ENCODE measurements at regions not wholly inside any gene's neighbourhood (a gene's known extent, or its start where the extent isn't known, plus 50 kb on each side); places are given as distances from the start of the nearest gene placed in this dataset.

DNA sequence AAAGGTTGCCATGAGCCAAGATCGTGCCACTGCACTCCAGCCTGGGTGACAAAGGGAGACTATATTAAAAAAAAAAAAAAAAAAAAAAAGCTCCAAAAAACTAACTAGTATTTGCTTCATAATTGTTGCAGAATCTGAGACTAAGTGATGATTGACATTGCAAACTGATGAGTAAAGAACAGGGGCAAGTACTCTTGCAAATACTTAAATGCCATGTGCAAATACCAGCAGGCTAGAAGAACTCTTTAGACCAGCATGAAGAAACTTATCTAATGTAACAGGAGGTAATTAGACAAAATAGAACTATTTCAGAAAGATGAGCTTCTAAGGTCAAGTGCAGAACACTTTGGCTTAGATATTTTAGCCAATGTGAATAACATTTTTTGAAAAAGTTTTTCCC is 1368.1 kb downstream of the EFNB2 start:
- ATAC-seq (ENCODE audit: low read depth in 2 of 2) = no peak
- H3K4me3 ChIP-seq (ENCODE audit: low read depth, low read length) = no peak overlapping the region
- no peak overlapping the region for H3K27ac Mint-ChIP-seq
- H3K36me3 ChIP-seq (ENCODE audit: control insufficient read depth, insufficient read depth, low read length) = no peaks in the 10 kb centered on the region
- DNase-seq = no peak
- H3K36me3 Mint-ChIP-seq = no peaks in the 10 kb centered on the region
- no peaks in the 10 kb centered on the region for H3K27me3 ChIP-seq (ENCODE audit: control insufficient read depth, insufficient read depth, low read length)
- H3K4me1 ChIP-seq (ENCODE audit: control insufficient read depth, insufficient read depth, low read length, poor library complexity, severe bottlenecking) = no peaks in the 10 kb centered on the region
- H3K27ac ChIP-seq (ENCODE audit: insufficient read depth, low read length, poor library complexity, severe bottlenecking) = no peak overlapping the region
- no peak overlapping the region for H3K4me3 Mint-ChIP-seq
- H3K9me3 ChIP-seq (ENCODE audit: control insufficient read depth in 2 of 2, low read length in 2 of 2) = no peaks in the 10 kb centered on the region
- peaks cover 6% of the 10 kb centered on the region for H3K27me3 Mint-ChIP-seq
- peaks cover 0 to 6% (median 0%) of the 10 kb centered on the region in 7 donors for H3K9me3 Mint-ChIP-seq
- H3K4me1 Mint-ChIP-seq = no peaks in the 10 kb centered on the region

DNA sequence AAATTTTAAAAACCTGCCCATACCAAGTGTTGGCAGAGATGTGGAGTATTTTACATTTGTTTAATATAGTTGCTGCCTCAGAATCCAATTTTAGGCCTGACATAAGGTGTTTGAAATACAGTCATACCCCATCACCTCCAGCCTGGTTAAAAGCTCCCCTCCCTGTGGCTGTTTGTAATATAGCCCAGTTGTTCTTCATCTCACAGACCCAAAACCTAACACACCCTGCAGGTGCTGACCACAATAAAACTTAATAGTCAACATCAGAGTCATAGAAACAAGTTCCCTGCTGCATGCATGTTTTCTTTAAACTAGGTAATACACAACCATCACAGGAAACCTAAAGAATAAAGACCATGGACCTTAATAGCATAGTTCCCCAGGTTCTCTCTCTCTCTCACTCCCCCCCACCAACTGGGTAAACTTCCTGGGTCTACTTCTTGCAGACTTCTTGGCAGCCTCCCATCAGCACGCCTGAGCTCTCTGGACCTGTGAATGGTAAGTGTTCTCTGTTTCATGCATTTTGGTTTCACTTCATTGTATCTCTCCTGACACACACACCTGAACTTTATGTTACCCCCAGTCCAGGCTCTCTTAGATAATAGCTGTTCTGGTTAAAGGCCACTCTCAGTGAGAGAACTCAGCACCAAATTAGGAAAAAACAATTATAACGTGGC is 1369.9 kb downstream of the EFNB2 start:
- no peak overlapping the region for H3K4me3 Mint-ChIP-seq
- DNase-seq = no peak
- no peaks in the 10 kb centered on the region for H3K4me1 Mint-ChIP-seq
- Histone ChIP-seq H3K36me3 (ENCODE audit: control insufficient read depth, insufficient read depth, low read length) (no peaks in the 10 kb centered on the region), H3K9me3 (ENCODE audit: control insufficient read depth in 2 of 2, low read length in 2 of 2) (no peaks in the 10 kb centered on the region), H3K4me1 (ENCODE audit: control insufficient read depth, insufficient read depth, low read length, poor library complexity, severe bottlenecking) (no peaks in the 10 kb centered on the region), H3K4me3 (ENCODE audit: low read depth, low read length) (no peak overlapping the region), H3K27me3 (ENCODE audit: control insufficient read depth, insufficient read depth, low read length) (no peaks in the 10 kb centered on the region), H3K27ac (ENCODE audit: insufficient read depth, low read length, poor library complexity, severe bottlenecking) (no peak overlapping the region)
- no peak overlapping the region for H3K27ac Mint-ChIP-seq
- H3K9me3 Mint-ChIP-seq = peaks cover 0 to 7% (median 0%) of the 10 kb centered on the region in 7 donors
- peaks cover 6% of the 10 kb centered on the region for H3K27me3 Mint-ChIP-seq
- ATAC-seq (ENCODE audit: low read depth in 2 of 2) = no peak
- H3K36me3 Mint-ChIP-seq = no peaks in the 10 kb centered on the region

DNA sequence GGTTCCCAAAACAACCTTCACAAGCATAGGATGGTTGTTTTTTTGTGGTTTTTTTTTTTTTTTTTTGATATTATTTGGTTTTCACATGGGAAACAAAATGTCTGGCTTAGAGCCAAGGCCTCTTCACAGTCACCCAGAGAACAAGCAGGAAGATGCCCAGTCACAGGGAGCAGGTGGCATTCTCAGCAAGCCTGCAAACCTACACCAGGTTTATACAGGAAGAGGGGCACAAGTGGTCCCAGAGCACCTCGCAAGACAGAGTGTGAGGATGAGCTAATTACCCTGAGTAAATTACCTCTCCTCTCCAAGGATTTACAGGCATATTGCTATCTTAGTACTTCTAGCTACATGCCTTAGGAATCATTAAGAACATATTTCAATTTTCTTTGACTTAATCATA is 1375.6 kb downstream of the EFNB2 start:
- H3K4me3 ChIP-seq (ENCODE audit: low read depth, low read length) = no peak overlapping the region
- peaks cover 5% of the 10 kb centered on the region for H3K27me3 Mint-ChIP-seq
- no peaks in the 10 kb centered on the region for H3K9me3 ChIP-seq (ENCODE audit: control insufficient read depth in 2 of 2, low read length in 2 of 2)
- peaks cover 0 to 1% (median 0%) of the 10 kb centered on the region in 7 donors for H3K9me3 Mint-ChIP-seq
- H3K4me3 Mint-ChIP-seq = no peak overlapping the region
- H3K4me1 ChIP-seq (ENCODE audit: control insufficient read depth, insufficient read depth, low read length, poor library complexity, severe bottlenecking) = no peaks in the 10 kb centered on the region
- H3K27me3 ChIP-seq (ENCODE audit: control insufficient read depth, insufficient read depth, low read length) = no peaks in the 10 kb centered on the region
- no peaks in the 10 kb centered on the region for H3K36me3 ChIP-seq (ENCODE audit: control insufficient read depth, insufficient read depth, low read length)
- no peak overlapping the region for H3K27ac ChIP-seq (ENCODE audit: insufficient read depth, low read length, poor library complexity, severe bottlenecking)
- no peak overlapping the region for H3K27ac Mint-ChIP-seq
- no peaks in the 10 kb centered on the region for H3K4me1 Mint-ChIP-seq
- no peaks in the 10 kb centered on the region for H3K36me3 Mint-ChIP-seq
- DNase-seq (no peak), ATAC-seq (ENCODE audit: low read depth in 2 of 2) (no peak)

DNA sequence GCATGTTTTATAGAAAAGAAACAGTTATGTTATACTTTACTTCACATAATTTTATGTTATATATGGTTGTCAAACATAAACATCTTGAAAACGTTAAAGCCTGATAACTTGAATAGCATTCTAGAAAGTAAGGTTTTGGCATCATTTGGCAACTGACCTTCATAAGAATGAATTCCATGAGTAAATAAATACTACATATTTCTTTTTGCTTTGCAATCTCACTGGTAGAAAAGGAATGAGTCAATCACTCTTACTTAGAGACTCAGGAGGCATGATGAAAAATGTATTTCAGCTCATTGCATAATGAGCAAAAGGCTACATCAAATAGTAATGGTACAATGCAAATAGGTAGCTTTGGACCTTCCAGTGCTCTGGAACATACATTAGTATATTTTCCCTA is 1381.9 kb downstream of the EFNB2 start:
- Histone ChIP-seq H3K4me1 (ENCODE audit: control insufficient read depth, insufficient read depth, low read length, poor library complexity, severe bottlenecking) (no peaks in the 10 kb centered on the region), H3K36me3 (ENCODE audit: control insufficient read depth, insufficient read depth, low read length) (no peaks in the 10 kb centered on the region), H3K9me3 (ENCODE audit: control insufficient read depth in 2 of 2, low read length in 2 of 2) (no peaks in the 10 kb centered on the region), H3K27me3 (ENCODE audit: control insufficient read depth, insufficient read depth, low read length) (no peaks in the 10 kb centered on the region), H3K27ac (ENCODE audit: insufficient read depth, low read length, poor library complexity, severe bottlenecking) (no peak overlapping the region), H3K4me3 (ENCODE audit: low read depth, low read length) (no peak overlapping the region)
- Mint-ChIP-seq H3K4me1 (no peaks in the 10 kb centered on the region), H3K4me3 (no peak overlapping the region), H3K27ac (no peak overlapping the region), H3K9me3 (no peaks in the 10 kb centered on the region), H3K27me3 (peaks cover 5% of the 10 kb centered on the region), H3K36me3 (no peaks in the 10 kb centered on the region)
- no peak for DNase-seq
- no peak for ATAC-seq (ENCODE audit: low read depth in 2 of 2)

DNA sequence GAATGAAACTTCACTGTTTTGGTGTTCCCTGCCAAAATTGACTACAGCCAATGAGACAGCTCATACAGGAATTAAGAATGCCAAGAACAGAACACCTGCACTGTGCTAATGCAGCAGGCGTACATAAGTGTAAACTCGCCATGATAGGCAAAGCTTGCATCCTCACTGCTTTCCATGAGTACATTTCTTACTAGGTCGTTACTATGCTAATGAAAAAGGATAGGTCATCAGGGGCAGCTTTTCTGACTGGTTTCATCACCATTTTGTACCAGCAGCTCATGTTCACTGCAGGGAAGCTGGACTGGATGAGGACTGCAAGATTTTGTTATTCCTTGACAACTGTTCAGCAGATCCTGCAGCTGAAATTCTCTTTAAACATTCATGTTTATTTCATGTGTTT is 1383.8 kb downstream of the EFNB2 start:
- H3K27me3 ChIP-seq (ENCODE audit: control insufficient read depth, insufficient read depth, low read length) = no peaks in the 10 kb centered on the region
- Mint-ChIP-seq H3K9me3 (no peaks in the 10 kb centered on the region), H3K4me1 (no peaks in the 10 kb centered on the region), H3K36me3 (no peaks in the 10 kb centered on the region), H3K4me3 (no peak overlapping the region), H3K27me3 (peaks cover 5% of the 10 kb centered on the region), H3K27ac (no peak overlapping the region)
- H3K36me3 ChIP-seq (ENCODE audit: control insufficient read depth, insufficient read depth, low read length) = no peaks in the 10 kb centered on the region
- no peak for DNase-seq
- no peaks in the 10 kb centered on the region for H3K9me3 ChIP-seq (ENCODE audit: control insufficient read depth in 2 of 2, low read length in 2 of 2)
- ATAC-seq (ENCODE audit: low read depth in 2 of 2) = no peak
- no peaks in the 10 kb centered on the region for H3K4me1 ChIP-seq (ENCODE audit: control insufficient read depth, insufficient read depth, low read length, poor library complexity, severe bottlenecking)
- no peak overlapping the region for H3K4me3 ChIP-seq (ENCODE audit: low read depth, low read length)
- no peak overlapping the region for H3K27ac ChIP-seq (ENCODE audit: insufficient read depth, low read length, poor library complexity, severe bottlenecking)

DNA sequence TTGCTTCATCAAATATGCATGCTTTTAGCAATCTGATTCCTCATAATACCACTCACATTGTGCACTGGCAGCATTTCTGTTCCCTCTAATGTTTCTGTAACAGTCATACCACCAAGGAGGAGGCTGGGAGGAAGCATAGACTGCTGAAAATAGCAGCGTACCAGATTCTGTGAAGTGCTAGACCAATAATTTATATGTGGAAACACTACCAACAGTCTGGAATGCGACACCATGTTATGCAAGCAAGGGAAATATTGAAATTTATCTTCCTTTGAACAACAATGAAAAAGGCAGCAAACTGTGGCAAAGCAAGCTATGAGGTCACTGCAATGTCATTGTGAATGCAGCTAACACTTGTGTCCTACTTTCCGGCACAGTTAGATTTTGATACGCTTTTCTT is 1388.0 kb downstream of the EFNB2 start:
- no peak overlapping the region for H3K27ac ChIP-seq (ENCODE audit: insufficient read depth, low read length, poor library complexity, severe bottlenecking)
- no peaks in the 10 kb centered on the region for H3K4me1 ChIP-seq (ENCODE audit: control insufficient read depth, insufficient read depth, low read length, poor library complexity, severe bottlenecking)
- H3K4me3 ChIP-seq (ENCODE audit: low read depth, low read length) = no peak overlapping the region
- no peak for ATAC-seq (ENCODE audit: low read depth in 2 of 2)
- no peaks in the 10 kb centered on the region for H3K9me3 ChIP-seq (ENCODE audit: control insufficient read depth in 2 of 2, low read length in 2 of 2)
- no peak for DNase-seq
- H3K36me3 Mint-ChIP-seq = no peaks in the 10 kb centered on the region
- H3K27me3 ChIP-seq (ENCODE audit: control insufficient read depth, insufficient read depth, low read length) = no peaks in the 10 kb centered on the region
- peaks cover 4% of the 10 kb centered on the region for H3K27me3 Mint-ChIP-seq
- H3K27ac Mint-ChIP-seq = no peak overlapping the region
- no peaks in the 10 kb centered on the region for H3K36me3 ChIP-seq (ENCODE audit: control insufficient read depth, insufficient read depth, low read length)
- no peaks in the 10 kb centered on the region for H3K4me1 Mint-ChIP-seq
- no peaks in the 10 kb centered on the region for H3K9me3 Mint-ChIP-seq
- H3K4me3 Mint-ChIP-seq = no peak overlapping the region

DNA sequence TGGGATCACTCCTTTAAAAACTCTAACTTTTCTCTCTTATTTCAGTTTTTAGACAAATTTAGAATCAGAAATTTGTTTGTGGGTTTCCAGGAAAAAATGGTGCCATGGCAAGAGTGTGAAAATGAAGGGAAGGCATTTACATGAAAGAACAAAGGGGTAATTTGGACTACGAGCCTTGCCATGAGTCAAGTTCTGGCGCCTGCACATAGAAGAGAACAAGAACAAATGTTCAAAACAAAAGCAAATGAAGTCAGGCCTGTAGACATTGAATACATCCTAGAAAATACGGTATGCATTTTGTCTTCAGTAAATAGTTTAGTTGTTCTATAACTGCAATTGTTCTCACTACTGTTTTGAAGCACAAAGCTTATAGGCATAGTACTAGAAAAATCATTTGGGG is 1390.5 kb downstream of the EFNB2 start:
- no peaks in the 10 kb centered on the region for H3K9me3 ChIP-seq (ENCODE audit: control insufficient read depth in 2 of 2, low read length in 2 of 2)
- Mint-ChIP-seq H3K27ac (no peak overlapping the region), H3K36me3 (no peaks in the 10 kb centered on the region), H3K4me1 (peaks cover 5 to 9% (median 7%) of the 10 kb centered on the region in 4 donors), H3K4me3 (peak overlapping the region in 1 of 4 donors; percentile 27), H3K27me3 (peaks cover 4% of the 10 kb centered on the region), H3K9me3 (no peaks in the 10 kb centered on the region)
- ATAC-seq (ENCODE audit: low read depth in 2 of 2) (no peak), DNase-seq (no peak)
- no peak overlapping the region for H3K4me3 ChIP-seq (ENCODE audit: low read depth, low read length)
- H3K27me3 ChIP-seq (ENCODE audit: control insufficient read depth, insufficient read depth, low read length) = no peaks in the 10 kb centered on the region
- no peaks in the 10 kb centered on the region for H3K36me3 ChIP-seq (ENCODE audit: control insufficient read depth, insufficient read depth, low read length)
- no peak overlapping the region for H3K27ac ChIP-seq (ENCODE audit: insufficient read depth, low read length, poor library complexity, severe bottlenecking)
- H3K4me1 ChIP-seq (ENCODE audit: control insufficient read depth, insufficient read depth, low read length, poor library complexity, severe bottlenecking) = peaks cover 6% of the 10 kb centered on the region

DNA sequence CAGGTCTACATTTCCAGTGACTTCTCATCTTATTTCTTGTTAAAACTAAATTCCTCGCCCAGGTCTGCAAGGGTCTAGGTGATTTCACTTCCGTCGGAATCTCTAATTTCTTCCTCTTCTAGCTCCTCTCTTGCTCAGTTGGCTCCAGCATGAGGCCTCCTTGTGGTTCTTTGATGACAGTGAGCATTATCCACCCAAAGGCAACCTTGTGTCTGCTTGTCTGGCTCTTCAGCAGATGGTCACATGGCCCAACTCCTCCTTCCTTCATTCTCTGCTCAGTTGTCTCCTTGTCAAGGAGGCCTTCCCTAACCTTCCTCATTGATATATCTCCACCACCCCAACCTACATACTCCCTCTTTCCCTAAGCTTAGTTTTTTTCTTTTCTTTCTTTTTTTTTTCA is 1391.4 kb downstream of the EFNB2 start:
- Histone ChIP-seq H3K27me3 (ENCODE audit: control insufficient read depth, insufficient read depth, low read length) (no peaks in the 10 kb centered on the region), H3K27ac (ENCODE audit: insufficient read depth, low read length, poor library complexity, severe bottlenecking) (no peak overlapping the region), H3K9me3 (ENCODE audit: control insufficient read depth in 2 of 2, low read length in 2 of 2) (no peaks in the 10 kb centered on the region), H3K4me1 (ENCODE audit: control insufficient read depth, insufficient read depth, low read length, poor library complexity, severe bottlenecking) (peaks cover 9% of the 10 kb centered on the region), H3K36me3 (ENCODE audit: control insufficient read depth, insufficient read depth, low read length) (no peaks in the 10 kb centered on the region), H3K4me3 (ENCODE audit: low read depth, low read length) (no peak overlapping the region)
- DNase-seq (no peak), ATAC-seq (ENCODE audit: low read depth in 2 of 2) (no peak)
- Mint-ChIP-seq H3K4me3 (no peak overlapping the region), H3K4me1 (peaks cover 11 to 18% (median 15%) of the 10 kb centered on the region in 4 donors), H3K27me3 (peaks cover 4% of the 10 kb centered on the region), H3K36me3 (no peaks in the 10 kb centered on the region), H3K9me3 (no peaks in the 10 kb centered on the region), H3K27ac (no peak overlapping the region)

All from CD4-positive, CD25-positive, alpha-beta regulatory T cell (primary cell).